COLO668 (cell line): ENCODE measurements at regions not wholly inside any gene's neighbourhood (a gene's known extent, or its start where the extent isn't known, plus 50 kb on each side); places are given as distances from the start of the nearest gene placed in this dataset.

Experiments used
- DNase-seq: peaks from one replicate; lab custom pipeline; 2025; ENCODE audit not compliant: unreplicated experiment; lab: John Stamatoyannopoulos, UW

DNA sequence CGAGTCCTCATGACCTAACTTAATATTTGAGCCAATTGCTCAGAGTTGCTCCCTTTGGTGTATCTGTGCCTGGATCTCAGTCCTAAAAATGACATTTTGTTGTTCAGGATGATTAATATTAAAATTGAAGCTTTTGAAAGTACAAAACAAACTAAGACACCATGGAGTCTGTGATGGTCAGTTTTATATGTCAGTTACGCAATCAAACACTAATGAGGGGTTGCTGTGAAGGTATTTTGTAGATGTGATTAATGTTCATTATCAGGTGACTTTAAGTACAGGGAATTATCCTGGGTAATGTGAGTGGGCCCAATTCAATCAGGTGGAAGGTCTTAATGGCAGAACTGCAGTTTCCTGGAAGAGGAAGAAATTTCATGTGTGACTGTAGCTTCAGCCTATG lies 546.7 kb downstream of the REEP3 start:
- no peak for DNase-seq

DNA sequence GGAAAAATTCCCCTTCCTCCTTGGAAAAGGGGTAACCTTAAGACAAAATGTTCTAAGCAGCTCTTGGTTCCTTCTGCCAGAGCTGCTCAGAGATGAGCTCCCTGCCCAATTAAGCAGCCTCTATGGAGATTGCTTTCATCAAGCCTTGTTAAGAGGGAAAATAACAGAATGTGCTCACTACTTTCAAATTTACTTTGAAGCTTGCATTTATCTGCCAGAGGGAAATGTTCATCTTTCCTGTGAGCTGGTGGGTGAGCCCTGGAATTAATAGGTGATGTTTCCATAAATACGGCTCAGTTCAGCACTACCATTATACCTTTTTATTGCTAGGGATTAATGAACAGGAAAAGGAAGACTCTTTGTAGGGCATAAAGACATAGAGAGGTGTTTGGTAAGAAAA lies 549.0 kb downstream of the REEP3 start:
- DNase-seq = no peak

DNA sequence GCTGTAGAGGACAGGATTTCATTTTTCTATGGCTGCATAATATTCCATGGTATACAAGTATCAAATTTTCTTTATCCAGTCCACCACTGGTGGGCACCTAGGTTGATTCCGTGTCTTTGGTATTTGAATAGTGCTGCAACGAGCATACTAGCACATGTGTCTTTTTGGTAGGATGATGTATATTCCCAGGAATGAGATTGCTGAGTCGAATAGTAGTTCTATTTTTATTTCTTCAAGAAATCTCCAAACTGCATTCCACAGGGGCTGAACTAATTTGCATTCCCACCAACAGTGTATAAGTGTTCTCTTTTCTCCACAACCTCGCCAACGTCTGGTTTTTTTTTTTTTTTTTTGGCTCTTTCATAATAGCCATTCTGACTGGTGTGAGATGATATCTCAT lies 550.0 kb downstream of the REEP3 start:
- DNase-seq = no peak

DNA sequence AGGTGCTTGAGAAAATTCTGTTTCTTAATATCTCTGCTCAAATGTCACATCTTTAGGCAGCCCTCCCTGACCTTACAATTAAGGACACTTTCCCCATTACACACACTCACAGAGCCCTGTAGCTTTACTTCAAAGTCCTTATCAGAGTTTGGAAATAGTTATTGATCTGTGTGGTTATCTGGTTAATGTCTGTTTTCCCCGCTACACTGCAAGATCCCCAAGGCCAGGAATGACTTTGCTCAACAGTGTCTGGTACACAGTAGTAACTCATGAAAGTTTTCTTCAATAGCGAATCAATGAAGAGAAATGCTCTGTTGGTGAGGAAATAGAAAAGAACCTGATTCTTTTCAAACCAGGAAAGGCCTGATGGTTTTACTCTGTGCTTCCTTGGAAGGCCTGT lies 554.4 kb downstream of the REEP3 start:
- DNase-seq = no peak

DNA sequence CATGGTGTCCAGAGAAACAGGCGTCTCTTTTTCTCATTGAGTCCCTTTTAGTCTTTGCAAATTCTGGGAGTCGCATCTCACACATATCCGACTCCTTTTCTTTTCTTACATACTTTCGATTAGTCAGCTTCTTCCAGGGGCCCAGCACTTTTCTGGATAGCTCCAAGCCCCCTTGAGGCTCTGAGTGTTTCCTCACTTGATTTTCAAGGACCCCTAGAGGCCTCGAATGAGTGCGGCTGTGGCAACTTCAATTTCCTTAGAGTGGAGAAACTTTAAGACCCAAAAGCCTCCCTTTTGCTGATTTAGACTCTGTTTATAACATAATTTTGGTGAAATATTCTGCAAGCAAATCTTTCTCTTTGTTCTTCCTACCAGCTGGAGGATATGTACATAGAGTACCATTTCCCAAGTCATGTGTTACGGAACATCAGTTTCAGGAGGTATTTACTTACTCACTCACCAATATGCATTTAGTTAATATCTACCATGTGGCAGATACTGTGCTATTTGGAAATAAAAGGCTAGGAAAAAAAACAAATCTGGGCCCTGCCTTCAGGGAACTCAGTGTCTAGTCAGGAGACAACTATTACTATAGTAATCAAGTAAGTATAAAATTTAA lies 555.2 kb downstream of the REEP3 start:
- DNase-seq = no peak

DNA sequence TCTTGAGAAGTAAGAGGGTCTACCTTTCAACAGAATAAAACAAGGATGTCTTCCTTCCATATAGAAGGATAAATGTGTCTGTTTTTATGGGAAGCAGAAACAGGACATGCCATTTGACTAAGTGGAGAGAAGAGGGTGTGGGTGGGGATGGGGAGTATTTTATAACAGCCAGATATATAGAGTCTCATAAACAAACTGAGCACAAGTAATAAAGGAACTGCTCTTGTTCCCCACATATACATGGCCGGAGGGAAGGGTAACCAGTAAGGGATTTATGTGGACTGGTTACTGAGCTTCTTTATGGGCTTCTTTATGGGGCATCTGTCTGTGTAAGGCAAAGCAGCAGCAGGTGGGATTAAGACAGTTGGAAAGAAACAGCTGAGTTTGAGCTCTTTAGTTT lies 558.1 kb downstream of the REEP3 start:
- no peak for DNase-seq

DNA sequence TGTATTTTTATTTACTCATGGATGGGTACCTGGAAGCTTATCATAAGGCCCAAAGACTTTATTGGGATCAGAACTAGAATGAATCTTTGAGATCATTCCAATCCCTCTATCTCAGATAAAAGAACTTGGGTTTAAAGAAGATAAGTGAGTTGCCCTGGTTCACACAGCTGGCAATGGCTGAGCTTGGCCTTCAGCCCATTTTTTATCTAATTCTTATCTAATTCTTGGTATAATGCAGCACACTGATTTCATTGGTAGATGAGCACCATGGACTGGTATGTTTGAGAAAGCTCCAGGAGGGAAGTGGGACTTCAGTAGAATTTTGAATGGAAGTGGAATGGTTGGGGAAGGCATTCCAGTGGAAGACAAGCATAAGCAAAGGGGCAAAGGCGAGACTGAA lies 558.9 kb downstream of the REEP3 start:
- no peak for DNase-seq

DNA sequence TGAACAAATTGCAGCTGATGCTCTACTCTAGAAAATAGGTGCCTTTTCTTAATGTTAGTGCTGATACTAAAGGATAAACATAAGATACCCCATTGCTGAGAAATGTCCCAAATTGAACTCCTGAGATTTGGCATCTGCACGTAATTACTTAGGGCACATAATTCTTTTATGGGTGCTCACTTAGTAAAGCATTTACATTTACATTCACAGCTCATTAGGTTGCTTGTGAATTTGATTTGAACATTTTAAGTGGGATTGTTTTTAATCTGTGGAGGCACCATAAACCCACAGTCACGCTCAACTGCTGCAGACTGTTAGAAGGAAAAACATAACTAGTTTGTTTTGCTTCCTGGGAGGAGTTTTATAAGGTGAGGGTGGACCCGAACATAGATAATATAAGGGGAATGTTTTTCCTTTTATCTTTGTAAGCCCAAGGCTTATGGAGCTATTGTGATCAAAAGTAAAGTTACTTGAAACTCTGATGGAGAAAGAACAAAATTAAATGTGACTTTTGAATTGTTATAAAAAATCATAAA lies 560.8 kb downstream of the REEP3 start:
- DNase-seq = no peak

DNA sequence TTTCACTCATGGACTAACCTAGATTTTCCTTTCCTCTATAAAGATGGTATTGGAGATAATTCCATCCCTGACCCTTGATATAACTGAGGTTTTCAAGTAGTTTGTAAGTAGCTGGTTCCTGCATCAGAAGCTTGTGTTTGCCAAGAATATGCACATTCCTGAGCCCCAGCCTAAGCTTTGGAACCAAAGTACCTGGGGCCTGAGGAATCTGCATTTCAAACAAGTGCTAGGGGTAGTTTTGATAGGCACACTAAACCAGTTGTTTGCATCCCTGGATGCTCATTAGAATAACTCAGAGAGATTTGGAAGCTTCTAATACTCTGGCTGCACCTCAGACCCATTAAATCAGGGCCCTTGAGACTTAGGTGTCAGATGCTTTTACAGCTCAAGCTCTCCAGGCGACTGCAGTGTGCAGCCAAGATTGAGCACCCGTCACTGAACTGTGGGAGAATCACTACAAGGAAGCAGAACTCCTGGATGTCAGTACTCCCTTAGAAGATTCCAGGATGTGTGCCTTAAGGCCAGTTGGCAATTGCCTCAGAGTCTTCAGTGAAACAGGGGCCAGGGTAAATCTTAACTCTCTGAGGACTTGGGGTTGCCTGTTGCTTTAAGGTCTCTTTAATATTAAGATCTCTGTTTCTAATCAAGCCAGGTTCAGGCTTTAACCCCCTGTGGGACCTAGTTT lies 565.0 kb downstream of the REEP3 start:
- DNase-seq = no peak

DNA sequence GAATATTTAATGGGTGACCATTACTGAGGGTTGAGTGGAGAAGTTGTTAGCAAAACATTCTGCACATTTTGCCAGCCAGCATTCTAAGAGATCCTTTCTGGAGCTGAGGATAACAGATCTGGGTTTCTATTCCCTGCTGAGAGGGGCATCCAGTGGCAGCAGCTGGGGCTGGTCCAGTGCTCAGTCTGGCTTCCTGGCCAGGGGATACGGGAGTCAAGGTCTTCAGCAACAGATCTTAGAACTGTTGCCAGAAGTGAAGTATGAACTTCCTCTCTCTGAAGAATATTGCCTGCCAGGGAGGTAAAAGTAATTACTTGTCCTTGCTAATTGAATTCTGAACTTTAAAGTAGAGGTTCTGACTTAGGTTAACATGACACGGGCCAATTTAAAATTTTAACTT lies 568.4 kb downstream of the REEP3 start:
- no peak for DNase-seq

DNA sequence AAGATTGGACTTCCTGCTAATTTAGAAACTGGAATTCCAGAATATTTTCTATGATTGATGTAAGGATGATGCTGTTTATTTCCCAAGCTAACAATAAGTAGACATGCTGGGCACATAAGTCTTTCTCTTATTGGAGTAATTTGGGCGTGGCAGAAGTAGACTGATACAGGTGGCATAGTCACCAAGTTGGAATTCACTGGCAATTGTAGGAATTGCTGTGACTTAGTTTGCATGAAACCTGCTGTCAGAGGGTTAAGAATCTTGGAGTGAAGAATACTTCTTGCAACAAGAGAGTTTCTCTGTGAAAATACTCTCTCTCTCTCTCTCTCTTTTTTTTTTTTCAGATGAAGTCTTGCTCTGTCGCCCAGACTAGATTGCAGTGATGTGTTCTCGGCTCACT lies 569.7 kb downstream of the REEP3 start:
- DNase-seq = no peak

DNA sequence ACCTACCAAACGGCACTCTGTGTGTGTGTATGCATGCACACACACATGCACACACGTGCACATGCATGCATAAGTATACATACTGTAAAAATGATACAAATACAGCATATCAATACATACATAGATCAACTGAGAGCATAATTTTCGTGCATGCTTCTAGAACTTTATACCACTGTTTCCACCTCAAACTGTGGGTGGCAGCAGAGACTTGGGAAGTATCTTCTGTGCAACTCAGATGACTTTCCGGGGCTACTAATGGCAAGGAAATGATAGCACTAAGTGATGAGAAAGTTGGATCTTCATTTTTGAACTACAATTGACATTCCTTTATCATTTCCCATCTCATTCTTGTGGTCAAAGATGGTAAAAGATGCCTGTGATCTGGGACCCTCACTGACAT lies 570.7 kb downstream of the REEP3 start:
- no peak for DNase-seq

DNA sequence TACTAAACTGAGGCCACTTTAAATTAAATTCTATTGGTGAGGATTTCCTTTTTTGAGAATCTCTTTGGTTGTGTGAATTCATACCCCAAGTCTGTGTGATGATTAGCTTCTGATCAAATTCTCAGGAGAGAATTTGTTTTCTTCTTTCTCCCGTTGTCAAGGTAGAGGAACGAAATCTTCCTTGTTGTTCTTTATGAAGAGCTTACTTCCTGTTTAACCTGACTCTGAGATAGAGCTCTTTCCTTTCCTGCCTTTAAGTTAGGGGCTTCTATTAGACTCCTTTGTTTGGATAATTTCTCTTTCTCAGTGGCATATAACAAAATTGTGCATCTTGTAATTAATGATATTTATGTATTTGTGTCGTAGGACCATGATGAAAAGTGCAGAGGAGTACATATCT lies 572.1 kb downstream of the REEP3 start:
- no peak for DNase-seq

DNA sequence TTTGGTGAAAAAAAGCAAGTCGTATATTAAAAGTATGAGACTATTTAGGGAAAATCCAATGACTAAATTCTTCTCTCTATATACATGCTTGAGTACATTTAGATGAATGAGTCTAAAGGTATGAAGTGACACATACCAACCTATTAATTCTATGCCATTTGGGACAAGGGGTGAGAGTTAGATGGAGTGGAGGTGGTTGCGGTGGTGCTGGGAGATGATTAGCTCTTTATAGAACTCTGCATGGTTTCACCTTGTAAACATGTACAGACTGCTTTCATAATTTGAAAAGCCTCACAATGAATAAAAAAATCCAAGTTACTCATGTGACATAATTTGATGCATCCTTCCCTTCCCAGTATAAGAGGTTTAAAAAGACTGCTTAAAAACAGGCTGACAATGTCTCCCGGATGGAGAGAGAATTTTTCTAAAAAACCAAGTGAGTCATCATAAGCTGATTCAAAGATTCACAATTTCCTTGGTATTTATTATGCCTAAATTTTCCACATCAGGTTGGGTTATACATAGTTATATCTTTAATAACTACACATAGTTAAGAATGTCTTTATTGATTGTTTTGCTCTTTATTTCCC lies 572.8 kb downstream of the REEP3 start:
- no peak for DNase-seq

DNA sequence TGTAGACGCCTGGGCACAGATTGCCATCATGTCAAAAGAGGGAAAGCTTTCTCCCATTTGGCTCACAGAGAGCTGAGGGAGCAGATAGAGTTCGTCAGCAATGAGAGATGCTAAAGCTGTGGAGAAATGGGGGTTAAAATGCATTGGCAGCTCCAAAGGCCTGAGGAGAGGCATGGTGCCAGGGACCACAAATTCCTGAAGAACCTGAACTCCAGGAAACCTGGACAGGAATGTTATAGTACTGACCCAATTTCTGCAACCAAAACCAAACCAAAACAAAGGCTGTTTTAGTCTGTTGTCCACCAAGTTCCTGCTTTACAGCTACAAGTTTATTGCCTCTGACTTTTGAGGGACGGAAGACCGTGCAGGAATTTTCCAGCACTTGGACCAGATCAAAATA lies 575.7 kb downstream of the REEP3 start:
- no peak for DNase-seq

DNA sequence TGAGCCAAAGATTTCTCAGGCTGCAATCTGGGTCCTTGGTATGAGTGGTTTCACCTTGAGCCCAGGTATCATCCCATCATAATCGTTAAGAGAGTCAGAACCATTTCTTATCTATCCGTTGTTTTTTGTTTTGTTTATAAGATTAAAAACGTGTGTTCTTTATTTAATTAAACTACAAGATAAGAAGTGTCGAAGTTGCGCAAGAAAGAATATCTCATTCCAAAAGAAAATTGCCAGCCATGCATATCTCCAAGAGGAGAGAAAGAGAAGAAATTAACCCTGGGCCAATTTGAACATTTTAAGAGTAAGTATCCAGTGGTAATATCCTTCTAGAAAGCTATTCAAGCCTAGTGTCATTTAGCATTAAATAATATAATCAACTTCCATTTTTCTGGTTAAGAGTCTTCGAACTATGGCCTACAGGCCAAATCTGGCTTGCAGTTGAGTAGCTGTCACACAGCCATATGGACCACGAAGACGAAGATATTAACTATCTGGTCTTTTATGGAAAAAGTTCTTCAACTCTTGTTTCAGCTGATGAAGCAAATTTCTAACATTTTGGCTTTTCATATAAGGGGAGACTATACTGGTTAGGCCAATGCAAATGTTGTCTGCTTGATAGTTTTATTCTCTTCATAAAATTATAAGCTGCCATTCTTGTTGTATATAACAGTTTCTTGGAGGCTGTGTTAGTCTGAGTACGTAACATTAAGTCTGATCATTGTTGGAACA lies 576.4 kb downstream of the REEP3 start:
- DNase-seq = no peak

DNA sequence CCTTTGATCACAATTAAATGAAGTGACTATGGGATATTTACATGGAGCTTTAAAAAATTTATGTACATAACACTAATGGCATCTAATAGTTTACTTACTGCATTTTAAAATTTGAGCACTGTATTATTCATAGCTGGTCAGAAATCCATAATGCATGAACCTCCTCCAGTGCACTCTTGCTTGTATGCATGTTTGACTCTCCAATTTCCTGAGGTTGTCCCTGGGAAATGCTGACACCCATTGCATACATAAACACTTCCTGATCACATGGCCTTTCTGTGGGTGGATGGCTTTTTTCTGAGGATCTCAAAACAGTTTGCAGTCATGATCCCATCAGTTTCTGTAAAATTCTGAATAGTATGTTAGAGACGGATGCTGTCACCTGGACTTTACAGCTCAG lies 577.8 kb downstream of the REEP3 start:
- DNase-seq = no peak

DNA sequence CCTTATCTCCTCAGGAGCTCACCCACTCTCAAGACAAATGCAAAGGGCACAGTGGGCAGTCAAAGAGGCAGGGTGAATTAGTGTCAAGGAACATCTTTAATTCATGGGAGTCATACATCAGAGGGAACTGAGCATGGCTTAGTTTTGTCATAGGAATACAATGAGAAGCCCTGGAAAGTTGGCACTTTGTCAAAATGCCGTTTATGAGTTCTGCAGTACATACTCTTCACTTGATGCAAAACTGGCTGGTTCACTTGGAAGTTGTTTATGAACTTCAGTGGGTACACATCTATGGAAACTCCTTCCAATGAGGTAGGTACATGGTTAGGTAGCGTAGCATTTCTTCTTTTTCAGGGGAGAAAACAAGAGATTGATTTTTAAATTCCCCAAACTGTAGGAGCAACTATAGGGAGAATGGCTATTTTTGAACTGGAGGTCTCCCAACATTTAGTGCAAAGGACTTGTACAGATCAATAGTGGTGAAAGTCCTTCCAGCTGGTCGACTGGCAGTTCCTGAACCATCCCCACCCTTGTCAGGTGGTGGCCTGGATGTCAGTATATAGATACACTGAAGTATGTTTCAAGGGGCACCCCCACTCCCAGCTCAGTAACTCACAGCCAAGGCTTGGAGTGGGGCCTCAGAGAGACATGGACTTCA lies 580.5 kb downstream of the REEP3 start:
- DNase-seq = no peak

DNA sequence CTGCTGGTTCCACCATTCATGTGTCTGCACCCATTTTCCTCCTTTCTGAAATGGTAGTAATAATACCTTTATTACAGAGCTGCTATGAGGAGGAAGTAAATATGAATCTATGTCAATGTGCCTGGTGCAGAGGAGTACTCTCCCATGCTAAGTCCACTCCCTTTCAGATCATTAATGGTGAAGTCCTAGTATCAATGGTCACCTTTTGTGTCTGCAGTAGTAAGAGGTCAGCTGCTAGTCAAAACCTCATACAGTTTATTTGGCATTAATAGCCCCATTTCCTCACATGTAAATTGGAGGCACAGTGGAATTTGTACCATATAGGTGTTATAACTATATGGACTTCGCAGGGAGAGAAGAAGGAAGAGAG lies 581.0 kb downstream of the REEP3 start:
- no peak for DNase-seq

DNA sequence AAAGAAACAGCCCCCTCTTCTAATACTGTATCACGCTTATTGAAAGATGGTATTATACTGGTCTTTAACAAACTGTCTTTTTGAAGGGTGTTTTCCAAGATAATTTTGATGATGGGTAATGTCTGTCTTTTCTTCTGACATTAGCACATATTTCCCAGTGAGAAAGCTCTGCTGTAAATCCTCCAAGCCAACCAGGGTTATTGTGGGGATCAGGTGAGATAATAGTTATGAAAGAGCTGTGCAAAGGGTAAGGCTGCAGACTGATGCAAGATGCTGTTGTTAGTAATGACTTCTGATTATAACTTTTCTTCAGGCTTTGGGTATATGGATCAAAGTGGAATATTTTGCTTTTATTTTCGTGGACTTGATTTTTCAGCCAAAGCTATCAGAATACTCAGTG lies 581.7 kb downstream of the REEP3 start:
- no peak for DNase-seq

DNA sequence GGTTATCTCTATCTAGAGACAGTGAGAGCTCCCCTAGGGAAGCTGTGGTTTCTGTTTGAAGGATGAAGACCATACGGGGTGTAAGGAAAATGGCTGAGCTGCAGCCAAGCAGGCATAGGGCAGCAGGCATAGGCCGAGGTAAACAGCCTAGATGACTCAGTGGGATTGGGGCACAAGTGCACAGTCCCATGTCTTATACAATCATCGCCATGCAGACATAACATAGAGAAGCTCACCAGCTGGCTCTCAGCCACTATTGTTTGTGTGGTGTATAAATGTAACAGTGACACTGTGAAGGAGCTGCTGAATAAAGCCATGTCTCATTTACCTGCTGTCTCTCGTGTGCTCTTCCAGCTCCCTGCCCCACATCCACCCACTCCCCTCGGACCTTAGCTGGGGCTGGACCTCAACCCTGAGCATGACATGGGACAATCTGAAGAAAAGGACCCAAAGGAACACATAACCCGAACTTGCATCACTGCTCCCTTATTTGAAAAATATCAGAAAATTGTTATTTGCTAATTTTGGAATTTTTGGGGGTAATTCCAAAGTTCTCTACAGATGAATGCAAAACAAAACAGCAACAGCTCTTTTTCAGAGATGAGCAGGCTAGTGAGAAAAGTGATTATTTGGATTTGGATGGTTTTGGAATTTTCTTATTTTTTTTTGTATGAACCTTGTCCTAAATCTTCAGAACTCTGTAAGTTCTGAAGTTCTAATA lies 582.7 kb downstream of the REEP3 start:
- DNase-seq = no peak
